ENCODE measurements at regions not wholly inside any gene's neighbourhood (a gene's known extent, or its start where the extent isn't known, plus 50 kb on each side); places are given as distances from the start of the nearest gene placed in this dataset.

- TF ChIP-seq, protein P1, sequence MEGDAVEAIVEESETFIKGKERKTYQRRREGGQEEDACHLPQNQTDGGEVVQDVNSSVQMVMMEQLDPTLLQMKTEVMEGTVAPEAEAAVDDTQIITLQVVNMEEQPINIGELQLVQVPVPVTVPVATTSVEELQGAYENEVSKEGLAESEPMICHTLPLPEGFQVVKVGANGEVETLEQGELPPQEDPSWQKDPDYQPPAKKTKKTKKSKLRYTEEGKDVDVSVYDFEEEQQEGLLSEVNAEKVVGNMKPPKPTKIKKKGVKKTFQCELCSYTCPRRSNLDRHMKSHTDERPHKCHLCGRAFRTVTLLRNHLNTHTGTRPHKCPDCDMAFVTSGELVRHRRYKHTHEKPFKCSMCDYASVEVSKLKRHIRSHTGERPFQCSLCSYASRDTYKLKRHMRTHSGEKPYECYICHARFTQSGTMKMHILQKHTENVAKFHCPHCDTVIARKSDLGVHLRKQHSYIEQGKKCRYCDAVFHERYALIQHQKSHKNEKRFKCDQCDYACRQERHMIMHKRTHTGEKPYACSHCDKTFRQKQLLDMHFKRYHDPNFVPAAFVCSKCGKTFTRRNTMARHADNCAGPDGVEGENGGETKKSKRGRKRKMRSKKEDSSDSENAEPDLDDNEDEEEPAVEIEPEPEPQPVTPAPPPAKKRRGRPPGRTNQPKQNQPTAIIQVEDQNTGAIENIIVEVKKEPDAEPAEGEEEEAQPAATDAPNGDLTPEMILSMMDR (conservative IDR thresholded peaks at IDR 0.05; ENCODE audit: low read depth in 2 of 2) = no peak
- no peak for TF ChIP-seq CREB1 (CRISPR knock-in tag; IDR thresholded peaks at IDR 0.05; ENCODE audit: low read depth)
- no peak for TF ChIP-seq ZNF331 (CRISPR knock-in tag; IDR thresholded peaks at IDR 0.05; ENCODE audit: low read depth)
- no peak for TF ChIP-seq REST (IDR thresholded peaks at IDR 0.05; ENCODE audit: unreplicated experiment)
- TF ChIP-seq NANOG (IDR thresholded peaks at IDR 0.05; ENCODE audit: borderline replicate concordance) = no peak
- no peak for TF ChIP-seq EZH2phosphoT487 (IDR thresholded peaks at IDR 0.05; ENCODE audit: unreplicated experiment)
- TF ChIP-seq EZH2 (IDR thresholded peaks at IDR 0.05; ENCODE audit: low read depth, unreplicated experiment) = no peak
- no peak for TF ChIP-seq POLR2AphosphoS5 (IDR thresholded peaks at IDR 0.05; ENCODE audit: low read depth)
- TF ChIP-seq JUNB (IDR thresholded peaks at IDR 0.05; ENCODE audit: unreplicated experiment) = no peak
Measured at GRCh38 chr10:110368556-110368955, 63.8 kb upstream of the SMNDC1 start.

Data from GM23338 (cell line).